ENCODE measurements at regions not wholly inside any gene's neighbourhood (a gene's known extent, or its start where the extent isn't known, plus 50 kb on each side); places are given as distances from the start of the nearest gene placed in this dataset.

- TF ChIP-seq CTCF (IDR thresholded peaks at IDR 0.05; ENCODE audit: low read length): no peak
- TF ChIP-seq EZH2phosphoT487 (IDR thresholded peaks at IDR 0.05; ENCODE audit: low read length): no peak
- TF ChIP-seq EZH2 (optimal IDR thresholded peaks at IDR 0.05; ENCODE audit: low read depth, low read length): no peak
Observed at GRCh38 chr4:178602833-178603232, 1160.6 kb upstream of the AGA start.

Data from MM.1S (cell line).